ENCODE measurements at regions not wholly inside any gene's neighbourhood (a gene's known extent, or its start where the extent isn't known, plus 50 kb on each side); places are given as distances from the start of the nearest gene placed in this dataset.

DNA sequence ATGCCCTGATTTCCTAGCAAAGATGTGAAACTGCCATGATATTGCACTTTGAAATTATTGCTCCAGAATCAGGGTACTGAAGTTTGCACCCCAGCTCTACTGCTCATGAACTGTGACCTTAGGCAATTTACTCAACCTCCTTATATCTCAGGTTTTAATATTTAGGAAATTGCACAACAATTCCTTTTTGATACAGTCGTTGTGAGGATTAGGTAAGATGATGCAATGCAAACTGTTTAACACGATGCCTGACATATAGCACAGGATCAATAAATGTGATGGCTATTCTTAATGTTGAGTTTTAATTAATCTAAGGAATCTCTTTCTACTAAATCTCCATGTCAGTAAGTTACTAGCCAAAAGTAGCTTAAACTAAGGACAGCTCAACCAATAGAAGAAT lies 555.8 kb downstream of the GALC start:
- DNase-seq (ENCODE audit: low spot score) (no peak), ATAC-seq (no peak), FAIRE-seq (no peak)
- Histone ChIP-seq H3K4me1 (ENCODE audit: insufficient read depth, low read length) (no peaks in the 10 kb centered on the region), H2AFZ (ENCODE audit: low read length) (no peak overlapping the region), H3K9me3 (ENCODE audit: low read length) (peaks cover 8% of the 10 kb centered on the region), H3K27ac (ENCODE audit: extremely low read length, insufficient read depth, low read length) (no peak overlapping the region), H3K4me2 (ENCODE audit: low read depth, low read length) (no peak overlapping the region), H3K9ac (ENCODE audit: insufficient read depth, low read depth, low read length) (no peak overlapping the region), H3K27me3 (ENCODE audit: control insufficient read depth in 1 of 2, insufficient read depth in 2 of 2, low read length in 2 of 2) (no peaks in the 10 kb centered on the region), H3K79me2 (ENCODE audit: insufficient read depth, low read length) (no peaks in the 10 kb centered on the region), H3K4me3 (replicated peaks in 1 of 3; ENCODE audit: insufficient read depth in 1 of 3, low read depth in 2 of 3, low read length in 3 of 3) (no peak overlapping the region), H3K36me3 (replicated peaks in 1 of 2; ENCODE audit: control insufficient read depth in 1 of 2, insufficient read depth in 2 of 2, low read length in 2 of 2) (no peaks in the 10 kb centered on the region), H4K20me1 (ENCODE audit: insufficient read depth, low read length) (no peaks in the 10 kb centered on the region)
- no TSS peak for BruUV-seq (replicated peaks)
- intact Hi-C loops (cut with micrococcal nuclease; ENCODE audit: unreplicated experiment) (no loop called here), in situ Hi-C loops (cut with HindIII; ENCODE audit: extremely low pct_ligation_motif_present, low pct_unique_long_range_greater_than_20kb) (no loop called here)
- TF ChIP-seq ZNF652 (CRISPR knock-in tag; IDR thresholded peaks at IDR 0.05; ENCODE audit: borderline replicate concordance, low read depth), result no peak
- TF ChIP-seq CEBPB (IDR thresholded peaks at IDR 0.05; ENCODE audit: borderline replicate concordance, low read depth, low read length), result peak; percentile 68; the same call in 1 of the 2 replicates
- POLR2A ChIA-PET, result no interaction called here
- CTCF ChIA-PET (ENCODE audit: low intra/inter-chr PET ratio, low total read pairs), result no interaction called here
- 0% methylated on average over 2 of the region's 2 CpGs for WGBS (ENCODE audit: low lambda C conversion rate)

DNA sequence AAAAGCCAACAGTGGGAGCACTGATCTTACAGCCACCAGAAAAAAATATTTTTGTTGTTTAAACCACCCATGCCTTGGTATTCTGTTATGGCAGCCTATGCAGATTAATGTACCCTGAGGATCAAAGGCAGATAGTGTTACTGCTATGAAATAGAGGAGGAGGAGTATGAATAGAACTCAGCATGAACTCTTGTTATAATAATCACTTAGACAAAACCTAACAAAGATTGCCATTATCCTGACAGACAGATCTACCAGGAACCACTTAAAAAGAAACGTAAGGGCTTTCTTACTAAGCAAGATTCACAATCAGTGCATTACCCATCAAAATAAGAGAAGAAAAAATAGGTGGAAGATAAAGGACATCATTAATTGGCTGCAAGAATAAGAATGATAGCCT lies 558.3 kb downstream of the GALC start:
- POLR2A ChIA-PET, result no interaction called here
- H3K9ac ChIP-seq (ENCODE audit: insufficient read depth, low read depth, low read length), result no peak overlapping the region
- H3K27me3 ChIP-seq (ENCODE audit: control insufficient read depth in 1 of 2, insufficient read depth in 2 of 2, low read length in 2 of 2), result no peaks in the 10 kb centered on the region
- DNase-seq (ENCODE audit: low spot score) (no peak), ATAC-seq (no peak), FAIRE-seq (no peak)
- no peak overlapping the region for H3K4me3 ChIP-seq (replicated peaks in 1 of 3; ENCODE audit: insufficient read depth in 1 of 3, low read depth in 2 of 3, low read length in 3 of 3)
- peaks cover 5% of the 10 kb centered on the region for H3K9me3 ChIP-seq (ENCODE audit: low read length)
- no peak for TF ChIP-seq POGZ (CRISPR knock-in tag; IDR thresholded peaks at IDR 0.05)
- TF ChIP-seq, protein P1, sequence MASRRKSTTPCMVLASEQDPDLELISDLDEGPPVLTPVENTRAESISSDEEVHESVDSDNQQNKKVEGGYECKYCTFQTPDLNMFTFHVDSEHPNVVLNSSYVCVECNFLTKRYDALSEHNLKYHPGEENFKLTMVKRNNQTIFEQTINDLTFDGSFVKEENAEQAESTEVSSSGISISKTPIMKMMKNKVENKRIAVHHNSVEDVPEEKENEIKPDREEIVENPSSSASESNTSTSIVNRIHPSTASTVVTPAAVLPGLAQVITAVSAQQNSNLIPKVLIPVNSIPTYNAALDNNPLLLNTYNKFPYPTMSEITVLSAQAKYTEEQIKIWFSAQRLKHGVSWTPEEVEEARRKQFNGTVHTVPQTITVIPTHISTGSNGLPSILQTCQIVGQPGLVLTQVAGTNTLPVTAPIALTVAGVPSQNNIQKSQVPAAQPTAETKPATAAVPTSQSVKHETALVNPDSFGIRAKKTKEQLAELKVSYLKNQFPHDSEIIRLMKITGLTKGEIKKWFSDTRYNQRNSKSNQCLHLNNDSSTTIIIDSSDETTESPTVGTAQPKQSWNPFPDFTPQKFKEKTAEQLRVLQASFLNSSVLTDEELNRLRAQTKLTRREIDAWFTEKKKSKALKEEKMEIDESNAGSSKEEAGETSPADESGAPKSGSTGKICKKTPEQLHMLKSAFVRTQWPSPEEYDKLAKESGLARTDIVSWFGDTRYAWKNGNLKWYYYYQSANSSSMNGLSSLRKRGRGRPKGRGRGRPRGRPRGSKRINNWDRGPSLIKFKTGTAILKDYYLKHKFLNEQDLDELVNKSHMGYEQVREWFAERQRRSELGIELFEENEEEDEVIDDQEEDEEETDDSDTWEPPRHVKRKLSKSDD (CRISPR knock-in tag; IDR thresholded peaks at IDR 0.05; ENCODE audit: low read depth), result no peak
- no peak for TF ChIP-seq ATF7 (IDR thresholded peaks at IDR 0.05)
- TF ChIP-seq ATF7 (CRISPR knock-in tag; IDR thresholded peaks at IDR 0.05), result no peak
- TF ChIP-seq PAWR (CRISPR knock-in tag; IDR thresholded peaks at IDR 0.05; ENCODE audit: borderline replicate concordance), result no peak
- TF ChIP-seq SALL2 (CRISPR knock-in tag; IDR thresholded peaks at IDR 0.05), result no peak
- TF ChIP-seq FOSL1 (CRISPR knock-in tag; IDR thresholded peaks at IDR 0.05; ENCODE audit: borderline replicate concordance), result no peak
- CTCF ChIA-PET (ENCODE audit: low intra/inter-chr PET ratio, low total read pairs), result no interaction called here
- no peaks in the 10 kb centered on the region for H3K36me3 ChIP-seq (replicated peaks in 1 of 2; ENCODE audit: control insufficient read depth in 1 of 2, insufficient read depth in 2 of 2, low read length in 2 of 2)
- no peaks in the 10 kb centered on the region for H3K79me2 ChIP-seq (ENCODE audit: insufficient read depth, low read length)
- no peak overlapping the region for H2AFZ ChIP-seq (ENCODE audit: low read length)
- H4K20me1 ChIP-seq (ENCODE audit: insufficient read depth, low read length), result no peaks in the 10 kb centered on the region
- no peaks in the 10 kb centered on the region for H3K4me1 ChIP-seq (ENCODE audit: insufficient read depth, low read length)
- intact Hi-C loops (cut with micrococcal nuclease; ENCODE audit: unreplicated experiment), result no loop called here
- 6% methylated on average over 1 of the region's 1 CpG for WGBS (ENCODE audit: low lambda C conversion rate)
- H3K27ac ChIP-seq (ENCODE audit: extremely low read length, insufficient read depth, low read length), result no peak overlapping the region
- in situ Hi-C loops (cut with HindIII; ENCODE audit: extremely low pct_ligation_motif_present, low pct_unique_long_range_greater_than_20kb), result no loop called here
- no peak overlapping the region for H3K4me2 ChIP-seq (ENCODE audit: low read depth, low read length)
- BruUV-seq (replicated peaks), result no TSS peak
